GM21619 (cell line): ENCODE measurements at regions not wholly inside any gene's neighbourhood (a gene's known extent, or its start where the extent isn't known, plus 50 kb on each side); places are given as distances from the start of the nearest gene placed in this dataset.
"Not testable (repeated sequence)": the region's sequence is repeated elsewhere in the genome, so short reads cannot be mapped to it uniquely, and the experiment has no call there.

Source experiments
- ATAC-seq: cut with Tn5 transposase; IDR thresholded peaks from one replicate; pipeline ENCODE4 v1.9.1; 2021; ENCODE audit not compliant: unreplicated experiment

DNA sequence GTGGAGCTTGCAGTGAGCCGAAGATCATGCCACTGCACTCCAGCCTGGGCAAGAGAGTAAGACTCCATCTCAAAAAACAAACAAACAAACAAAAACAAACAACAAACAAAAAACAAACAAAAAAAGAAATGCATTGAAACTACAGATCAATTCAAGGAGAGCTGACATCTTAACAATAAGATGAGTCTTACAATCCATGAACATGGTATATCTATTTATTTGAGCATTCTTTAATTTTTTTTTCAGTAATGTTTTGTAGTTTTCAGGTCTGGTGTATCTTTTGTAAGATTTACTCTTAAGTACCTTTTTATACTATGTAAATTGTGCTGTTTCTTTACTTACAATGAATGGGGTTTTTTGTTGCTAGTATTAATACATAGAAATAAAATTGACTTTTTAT is 140.1 kb upstream of the DAPK1 start:
- ATAC-seq, result no peak

DNA sequence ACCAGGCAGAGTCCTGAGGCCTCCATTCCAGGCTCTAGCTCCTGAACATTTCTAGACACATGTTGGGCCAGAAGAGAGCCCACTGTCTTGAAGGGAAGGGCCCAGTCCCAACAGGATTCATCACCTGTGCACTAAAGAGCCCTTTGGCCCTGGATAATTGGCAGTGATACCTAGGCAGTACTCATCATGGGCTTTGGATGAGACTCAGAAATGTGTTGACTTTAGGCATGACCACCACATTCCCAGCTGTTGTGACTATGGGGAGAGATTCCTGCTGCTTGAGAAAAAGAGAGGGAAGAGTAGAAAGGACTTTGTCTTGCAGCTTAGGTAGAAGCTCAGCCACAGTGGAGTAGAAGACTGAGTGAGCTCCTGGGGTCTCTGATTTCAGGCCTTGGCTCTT is 138.4 kb upstream of the DAPK1 start:
- no peak for ATAC-seq

DNA sequence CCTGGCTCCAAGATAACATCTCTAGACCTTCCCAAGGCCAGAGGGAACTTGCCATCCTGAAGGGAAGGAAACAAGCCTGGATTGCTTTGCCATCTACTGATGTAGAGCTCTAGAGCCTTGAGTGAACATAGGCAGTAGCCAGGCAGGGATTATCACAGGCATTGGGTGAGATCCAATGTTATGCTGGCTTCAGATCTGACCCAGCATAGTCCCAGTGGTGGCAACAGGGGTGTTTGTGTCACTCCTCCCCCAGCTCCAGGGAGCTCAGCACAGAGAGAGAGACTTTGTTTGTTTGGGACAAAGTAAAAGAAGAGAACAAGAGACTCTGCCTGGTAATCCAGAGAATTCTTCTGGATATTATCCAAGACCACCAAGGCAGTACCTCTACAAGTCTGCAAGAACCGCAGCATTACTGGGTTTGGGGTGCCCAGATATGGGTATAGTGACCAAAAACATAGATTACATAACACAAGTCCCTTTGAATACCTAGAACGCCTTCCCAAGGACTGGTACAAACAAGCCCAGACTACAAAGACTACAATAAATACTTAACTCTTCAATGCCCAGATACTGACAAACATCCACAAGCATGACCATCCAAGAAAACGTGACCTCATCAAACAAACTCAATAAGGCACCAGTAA is 137.6 kb upstream of the DAPK1 start:
- ATAC-seq, result no peak

DNA sequence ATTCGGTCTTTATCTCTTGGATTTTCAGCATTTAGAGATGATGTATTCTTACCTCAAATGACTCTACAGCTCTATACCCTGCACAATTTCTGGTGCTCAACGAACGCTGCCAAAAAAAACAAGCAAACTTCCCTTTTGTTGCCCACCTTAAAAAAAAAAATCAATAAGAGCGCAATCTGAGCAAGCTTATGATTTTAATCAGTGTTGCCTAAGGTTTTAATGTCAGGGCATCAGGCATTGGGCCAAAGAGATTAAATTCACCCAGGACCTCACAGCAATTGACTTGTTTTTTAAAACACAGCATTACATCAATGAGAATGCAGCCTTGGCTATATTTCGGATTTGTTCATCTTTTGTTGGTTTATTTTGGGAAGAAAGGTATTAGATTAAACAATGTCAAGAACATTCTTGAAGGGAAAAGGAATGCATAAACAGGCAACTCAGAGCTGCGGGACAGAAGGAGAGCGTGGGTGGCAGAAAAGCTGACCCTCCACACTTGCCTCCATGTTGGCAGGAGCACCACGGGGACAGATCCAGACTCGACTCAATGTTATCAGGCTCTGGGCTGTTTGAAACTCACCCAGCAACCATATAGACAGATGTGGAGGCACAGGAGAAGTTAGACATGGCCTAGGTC is 127.5 kb upstream of the DAPK1 start:
- ATAC-seq, result no peak

DNA sequence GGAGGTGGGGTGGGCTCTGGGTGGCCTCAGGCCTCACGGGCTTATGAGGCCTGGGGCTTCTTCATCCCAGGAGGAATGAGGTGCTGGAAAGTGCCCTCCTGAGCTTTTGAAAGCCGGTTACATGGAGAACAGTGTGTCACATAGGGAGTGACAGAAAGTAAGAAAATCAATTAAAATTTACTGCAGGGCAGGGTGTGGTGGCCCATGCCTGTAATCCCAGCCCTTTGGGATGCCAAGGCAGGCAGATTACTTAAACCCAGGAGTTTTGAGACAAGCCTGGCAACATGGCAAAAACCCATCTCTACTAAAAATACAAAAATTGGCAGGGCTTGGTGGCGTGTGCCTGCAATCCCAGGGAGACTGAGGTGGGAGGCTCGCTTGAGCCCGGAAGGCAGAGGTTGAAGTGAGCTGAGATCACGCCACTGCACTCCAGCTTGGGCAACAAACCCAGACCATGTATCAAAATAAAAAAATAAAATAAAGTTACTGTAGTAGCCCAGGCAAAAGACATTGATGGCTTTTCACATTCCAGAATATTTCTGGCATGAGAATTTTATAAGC is 125.8 kb upstream of the DAPK1 start:
- ATAC-seq, result no peak

DNA sequence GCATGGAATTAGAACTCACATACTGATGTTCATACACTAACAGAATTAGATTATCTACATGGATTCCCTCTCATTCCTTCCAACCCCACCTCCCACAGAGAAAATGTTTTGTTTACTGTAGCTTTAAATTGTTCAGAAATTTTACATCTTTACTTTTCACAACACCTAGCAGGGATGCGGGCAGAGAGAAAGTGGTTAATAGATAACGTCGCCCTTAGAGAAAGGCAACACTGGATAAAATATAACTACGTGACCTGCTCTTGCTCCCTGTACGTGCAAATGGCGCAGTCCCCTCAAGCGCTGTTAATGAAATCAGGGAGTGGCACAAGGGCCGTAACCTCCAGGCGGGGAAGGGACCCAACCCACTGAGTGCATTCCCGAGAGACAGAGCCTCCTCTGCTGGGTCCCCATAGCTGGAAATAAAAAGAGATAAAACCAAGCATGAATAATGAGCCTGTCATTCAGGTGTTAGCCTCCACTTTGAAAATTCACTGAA is 125.3 kb upstream of the DAPK1 start:
- ATAC-seq, result no peak

DNA sequence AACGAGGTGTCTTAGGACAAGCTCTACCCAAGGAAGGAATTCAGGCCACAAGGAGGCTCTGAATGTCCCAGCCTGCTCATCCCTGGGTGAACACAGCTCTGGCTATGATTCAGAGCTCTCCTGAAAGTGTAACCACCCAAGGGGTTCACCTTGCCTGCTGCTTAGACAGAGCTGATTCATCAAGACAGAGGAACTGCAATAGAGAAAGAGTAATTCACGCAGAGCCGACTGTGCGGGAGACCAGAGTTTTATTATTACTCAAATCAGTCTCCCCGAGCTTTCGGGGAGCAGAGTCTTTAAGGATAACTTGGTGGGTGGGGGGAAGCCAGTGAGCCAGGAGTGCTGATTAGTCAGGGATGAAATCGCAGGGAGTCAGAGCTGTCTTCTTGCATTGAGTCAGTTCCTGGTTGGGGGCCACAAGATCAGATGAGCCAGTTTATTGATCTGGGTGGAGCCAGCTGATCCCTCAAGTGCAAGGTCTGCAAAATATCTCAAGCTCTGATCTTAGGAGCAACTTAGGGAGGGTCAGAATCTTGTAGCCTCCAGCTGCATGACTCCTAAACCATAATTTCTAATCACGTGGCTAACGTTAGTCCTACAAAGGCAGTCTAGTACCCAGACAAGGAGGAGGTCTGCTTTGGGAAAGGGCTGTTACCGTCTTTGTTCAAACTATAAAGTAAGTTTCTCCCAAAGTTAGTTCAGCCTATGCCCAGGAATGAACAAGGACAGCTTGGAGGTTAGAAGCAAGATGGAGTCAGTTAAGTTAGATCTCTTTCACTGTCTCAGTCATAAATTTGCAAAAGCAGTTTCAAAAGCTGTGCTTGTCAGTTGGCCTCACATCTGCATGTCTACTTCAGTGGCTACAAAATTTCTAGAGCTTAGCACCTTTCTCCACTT is 123.4 kb upstream of the DAPK1 start:
- peak; percentile 54 for ATAC-seq

DNA sequence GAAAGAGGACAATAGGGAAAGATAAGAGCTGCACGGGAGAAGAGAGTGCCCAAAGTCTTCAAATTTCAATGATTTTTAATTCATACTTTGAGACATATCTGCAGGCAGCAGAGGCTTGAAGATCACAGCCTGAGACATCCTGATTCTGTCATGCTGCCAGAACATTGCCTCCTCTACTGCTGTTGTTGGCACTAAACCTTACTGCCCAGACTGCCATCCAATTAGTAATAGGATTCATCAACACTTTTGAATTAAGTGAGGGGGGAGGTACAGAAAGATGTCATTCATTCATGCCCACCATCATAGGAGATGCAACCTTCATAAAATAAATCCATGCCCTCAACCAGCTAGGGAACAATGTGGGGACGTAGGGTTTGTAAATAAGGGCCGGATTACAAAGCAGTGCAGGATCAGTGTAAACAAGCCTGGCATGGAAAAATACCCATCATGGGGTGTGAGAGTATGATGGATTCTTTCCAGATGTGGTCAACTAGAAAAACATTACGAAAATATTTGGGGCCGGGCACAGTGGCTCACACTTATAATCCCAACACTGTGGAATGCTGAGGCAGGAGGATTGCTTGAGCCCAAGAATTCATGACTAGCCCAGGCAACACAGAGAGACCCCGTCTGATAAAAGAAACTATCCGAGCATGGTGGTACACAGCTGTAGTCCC is 122.1 kb upstream of the DAPK1 start:
- ATAC-seq, result no peak

DNA sequence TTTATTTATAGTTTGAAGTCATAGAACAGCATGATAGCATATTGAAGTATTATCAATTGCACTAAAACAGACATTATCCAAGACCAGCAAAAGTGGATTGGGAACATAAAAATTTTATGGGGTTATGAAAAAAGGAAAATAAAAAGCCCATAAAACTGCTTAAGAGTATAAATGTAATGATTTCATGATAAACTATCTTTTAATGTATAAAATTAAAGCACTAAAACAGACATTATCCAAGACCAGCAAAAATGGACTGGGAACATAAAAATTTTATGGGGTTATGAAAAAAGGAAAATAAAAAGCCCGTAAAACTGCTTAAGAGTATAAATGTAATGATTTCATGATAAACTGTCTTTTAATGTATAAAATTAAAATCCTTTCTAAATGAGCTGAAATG is 119.0 kb upstream of the DAPK1 start:
- no peak for ATAC-seq

DNA sequence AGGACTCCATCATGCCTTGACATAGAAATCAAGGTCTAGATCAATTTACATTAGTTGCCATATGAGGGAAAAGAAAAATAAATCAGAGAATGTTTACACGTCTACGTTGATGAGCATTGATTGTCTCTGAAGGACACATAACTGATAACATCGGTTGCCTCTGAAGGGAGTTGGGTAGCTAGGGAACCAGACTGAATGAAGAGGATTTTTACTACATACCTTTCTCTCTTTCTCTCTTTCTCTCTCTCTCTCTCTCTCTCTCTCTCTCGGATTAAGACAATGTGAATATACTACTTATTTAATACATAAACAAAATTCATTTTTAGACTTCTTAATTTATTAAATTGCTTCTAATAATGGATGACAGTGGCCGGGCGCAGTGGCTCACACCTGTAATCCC is 118.4 kb upstream of the DAPK1 start:
- no peak for ATAC-seq

DNA sequence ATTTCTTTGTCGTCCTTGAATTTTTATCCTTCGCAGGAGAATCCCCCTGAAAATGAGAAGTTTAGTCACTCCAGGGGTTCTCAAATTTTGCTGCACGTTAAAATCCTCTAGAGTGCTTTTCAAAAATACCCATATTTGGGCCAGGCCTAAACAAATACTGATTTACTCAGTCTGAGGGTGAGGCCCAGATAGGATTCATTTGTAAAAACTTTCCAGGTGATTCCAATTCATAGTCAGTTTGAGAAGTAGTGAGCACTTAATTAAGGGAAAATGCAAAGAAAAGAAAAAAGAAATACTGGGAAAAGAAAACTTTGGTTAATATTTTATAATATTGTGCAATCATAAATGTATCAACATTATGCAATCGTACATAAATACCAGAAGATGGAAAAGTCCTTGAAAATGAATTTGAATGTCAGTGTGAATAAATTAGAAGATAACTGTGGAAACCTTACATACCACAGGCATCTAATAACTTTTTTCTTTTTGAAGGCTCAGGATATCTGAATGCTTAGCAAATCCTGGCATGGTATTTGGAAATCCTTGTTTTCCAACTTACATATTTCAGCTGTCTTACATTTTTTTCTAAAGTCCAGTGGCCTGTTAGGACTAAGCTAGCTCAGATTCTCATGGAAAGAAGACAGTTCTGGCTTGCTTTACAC is 116.5 kb upstream of the DAPK1 start:
- ATAC-seq, result no peak

DNA sequence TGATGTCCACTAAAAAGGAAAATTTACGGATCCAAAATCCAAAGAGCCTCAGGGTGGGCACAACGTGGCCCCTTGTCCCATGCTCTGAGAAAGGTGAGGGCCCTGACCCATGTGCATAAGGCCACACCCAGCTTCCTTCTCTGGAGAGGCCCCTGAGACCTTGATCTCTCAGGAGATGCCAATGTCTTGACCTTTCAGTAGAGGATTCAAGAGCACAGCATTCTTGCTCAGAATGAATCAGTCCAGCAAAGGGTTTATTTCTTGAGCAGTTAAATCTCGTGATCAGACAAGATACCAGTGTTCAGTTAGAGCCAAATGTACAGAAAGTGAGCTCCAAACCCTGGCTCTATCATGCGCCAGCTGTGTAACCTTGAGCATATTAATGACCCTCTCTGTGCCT is 115.9 kb upstream of the DAPK1 start:
- no peak for ATAC-seq

DNA sequence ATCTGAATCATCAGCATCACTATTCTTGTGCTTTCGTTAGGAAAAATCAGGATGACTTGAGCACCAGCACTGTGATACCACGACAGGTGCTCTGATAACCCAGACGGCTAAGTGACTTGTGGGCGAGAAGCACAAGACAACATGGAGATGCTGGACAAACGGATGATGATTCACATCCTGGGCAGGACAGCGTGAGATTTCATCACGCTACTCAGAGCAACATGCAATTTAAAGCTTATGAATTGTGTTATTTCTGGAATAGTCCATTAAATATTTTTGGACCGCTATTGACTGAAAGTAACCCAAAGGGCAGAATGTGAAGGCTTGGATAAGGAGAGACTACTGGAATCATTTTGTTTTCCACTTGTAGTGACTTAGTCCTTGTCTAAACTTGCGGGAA is 114.8 kb upstream of the DAPK1 start:
- no peak for ATAC-seq

DNA sequence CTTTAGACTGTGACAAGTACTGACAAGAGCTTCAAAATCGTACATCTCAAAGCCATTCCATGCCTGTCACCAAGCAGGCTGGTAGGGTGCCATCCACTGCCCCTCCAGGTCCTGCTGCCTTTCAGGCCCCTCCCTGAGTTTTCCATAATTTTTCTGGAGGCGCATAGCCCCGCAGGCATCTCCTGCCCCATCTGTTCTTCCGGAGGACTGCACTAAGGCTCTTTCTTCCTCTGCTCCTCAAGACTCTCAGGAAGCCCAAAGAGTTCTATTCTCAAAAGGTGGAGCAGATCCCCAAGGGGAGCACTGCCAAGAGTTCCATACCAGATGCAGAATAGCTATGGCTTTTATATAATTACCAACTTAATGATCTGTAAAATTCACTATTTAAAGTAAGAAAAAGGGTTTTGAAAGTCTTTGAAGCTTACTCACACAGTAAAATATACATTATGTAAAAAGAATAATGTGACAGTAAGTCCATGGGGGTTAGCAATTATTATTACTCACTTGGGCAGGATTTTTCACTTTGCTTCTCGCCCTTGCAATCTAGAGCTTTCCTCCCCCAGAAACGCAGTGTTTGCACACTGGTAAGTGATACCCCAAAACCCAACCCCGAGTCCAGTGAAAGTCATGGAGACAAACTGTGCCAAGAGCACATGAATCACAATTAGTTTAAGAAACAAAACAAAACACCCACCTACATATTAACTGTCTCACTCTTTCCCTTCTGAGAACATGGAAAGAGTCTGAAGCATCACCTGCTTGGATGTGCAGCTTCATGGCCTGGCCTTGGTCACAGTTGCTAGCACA is 114.1 kb upstream of the DAPK1 start:
- no peak for ATAC-seq

DNA sequence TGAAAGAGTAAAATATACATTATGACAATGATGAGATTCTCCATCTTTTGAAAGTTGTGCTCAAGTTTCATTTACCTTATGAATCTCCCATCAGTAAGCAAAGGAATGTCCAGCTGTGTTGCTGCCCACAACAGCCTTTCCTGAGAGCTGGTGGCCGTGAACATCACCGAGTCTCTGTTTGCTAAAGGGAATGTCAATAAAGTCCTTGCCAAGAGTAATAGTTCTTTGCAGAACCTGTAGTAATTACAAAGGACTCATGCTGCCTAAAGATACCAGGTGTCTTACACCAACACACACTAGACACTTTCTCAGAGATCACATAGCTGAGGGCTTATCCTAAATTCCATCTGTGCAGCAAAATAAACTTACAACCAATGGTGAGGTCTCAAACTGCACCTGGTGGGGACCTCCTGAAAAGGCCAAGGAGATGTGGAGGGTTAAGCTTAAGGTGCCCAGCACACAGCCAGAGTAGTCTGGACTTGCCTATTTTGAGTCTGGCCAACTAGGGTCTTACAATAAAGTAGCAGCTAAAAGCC is 111.1 kb upstream of the DAPK1 start:
- ATAC-seq, result no peak

DNA sequence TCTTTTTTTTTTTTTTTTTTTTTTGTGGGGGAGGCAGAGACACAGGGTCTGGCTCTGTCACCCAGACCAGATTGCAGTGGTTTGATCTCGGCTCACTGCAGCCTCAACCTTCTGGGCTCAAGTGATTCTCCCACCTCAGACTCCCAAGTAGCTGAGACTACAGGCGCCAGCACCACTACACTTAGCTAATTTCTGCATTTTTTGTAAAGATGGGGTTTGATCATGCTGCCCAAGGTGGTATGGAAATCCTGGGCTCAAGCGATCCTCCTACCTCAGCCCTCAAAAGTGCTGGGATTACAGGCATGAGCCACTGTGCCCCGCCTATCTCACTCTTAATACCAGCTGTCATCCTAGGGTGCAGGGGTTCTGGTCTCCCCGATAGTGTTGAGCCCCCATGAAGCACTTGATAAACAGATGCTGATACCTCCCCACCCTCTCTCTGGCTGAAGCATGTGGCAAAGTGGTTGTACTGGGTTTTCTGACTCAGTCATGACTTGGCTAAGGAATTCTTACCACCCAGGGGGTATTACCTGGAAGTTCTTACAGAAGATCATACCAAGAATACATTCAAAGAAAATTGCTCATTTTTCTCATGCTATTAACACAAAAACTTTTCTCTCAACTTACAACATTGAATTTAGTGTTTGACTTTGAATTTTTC is 110.2 kb upstream of the DAPK1 start:
- no peak for ATAC-seq

DNA sequence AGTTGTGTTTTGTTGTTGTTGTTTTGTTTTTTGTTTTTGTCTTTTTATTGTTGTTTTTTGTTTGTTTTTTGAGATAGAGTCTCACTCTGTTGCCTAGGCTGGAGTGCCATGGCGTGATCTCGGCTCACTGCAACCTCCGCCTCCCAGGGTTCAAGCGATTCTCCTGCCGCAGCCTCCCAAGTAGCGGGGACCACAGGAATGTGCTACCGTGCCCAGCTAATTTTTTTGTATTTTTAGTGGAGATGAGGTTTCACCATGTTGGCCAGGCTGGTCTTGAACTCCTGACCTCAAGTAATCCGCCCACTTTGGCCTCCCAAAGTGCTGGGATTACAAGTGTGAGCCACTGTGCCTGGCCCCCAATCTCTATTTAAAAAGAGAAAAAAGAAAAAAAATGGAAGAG is 109.0 kb upstream of the DAPK1 start:
- not testable (repeated sequence) for ATAC-seq

DNA sequence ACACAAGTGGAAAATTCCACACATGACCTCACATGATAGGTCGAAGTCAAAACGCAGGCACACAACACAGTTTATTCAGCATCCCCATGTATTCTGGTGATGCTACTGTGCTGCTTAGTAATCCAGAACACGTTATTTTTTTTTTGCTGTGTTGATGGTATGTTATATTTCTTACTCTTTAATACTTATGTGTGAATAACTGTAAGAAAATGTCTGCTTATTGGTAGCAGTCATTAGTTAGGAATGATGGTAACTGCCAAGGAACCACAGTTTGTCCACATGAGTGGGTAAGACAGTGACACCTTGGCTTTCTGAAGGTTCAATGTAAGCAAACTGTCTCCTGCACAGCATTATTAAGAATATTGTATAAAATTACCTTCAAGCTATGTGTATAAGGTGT is 107.7 kb upstream of the DAPK1 start:
- no peak for ATAC-seq

DNA sequence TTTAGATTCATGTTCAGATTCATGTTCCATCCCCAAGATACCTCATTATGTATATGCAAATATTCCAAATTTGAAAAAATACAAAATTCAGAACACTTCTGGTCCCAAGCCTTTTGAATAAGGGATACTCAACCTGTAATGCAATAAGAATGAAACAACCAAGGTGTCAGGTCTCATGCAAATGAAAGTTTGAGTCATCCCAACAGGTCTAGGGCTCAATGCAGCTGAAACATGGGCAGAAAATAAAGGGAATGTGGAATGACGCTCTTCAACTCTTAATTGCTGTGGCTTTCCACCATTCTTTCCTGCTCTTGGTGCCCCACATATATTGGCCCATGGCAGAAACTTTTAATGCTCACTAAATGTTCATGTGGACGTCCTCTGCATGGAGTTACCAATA is 107.3 kb upstream of the DAPK1 start:
- no peak for ATAC-seq
